ENCODE measurements at regions not wholly inside any gene's neighbourhood (a gene's known extent, or its start where the extent isn't known, plus 50 kb on each side); places are given as distances from the start of the nearest gene placed in this dataset.

DNA sequence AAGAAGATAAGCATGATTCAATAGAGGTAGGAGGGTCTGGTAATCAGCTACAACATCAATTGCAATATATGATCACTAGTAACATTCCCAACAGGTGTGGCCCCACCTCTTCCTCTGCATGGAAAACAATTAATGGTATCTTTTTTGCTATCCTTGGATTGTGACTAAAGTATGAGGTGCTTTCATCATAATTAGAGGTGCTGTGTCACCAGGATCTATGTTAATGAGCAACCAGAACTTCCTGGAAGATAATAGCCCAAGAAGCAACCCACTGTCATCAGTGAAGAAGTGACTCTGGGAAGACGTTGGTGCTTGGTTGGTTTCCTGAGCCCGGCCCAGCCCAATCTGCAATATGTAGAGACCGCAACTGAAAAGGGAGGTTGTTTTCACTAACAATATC, 167.2 kb downstream of the SETD4 start:
- FAIRE-seq (no peak), DNase-seq (ENCODE audit: low read depth, low spot score) (no peak)
- BruUV-seq (replicated peaks) = no TSS peak
- ChIA-PET CTCF (no interaction called here), POLR2A (no interaction called here)
- no peaks in the 10 kb centered on the region for H3K4me1 ChIP-seq (ENCODE audit: control insufficient read depth, extremely low read depth, insufficient read depth, low read length)
- no peaks in the 10 kb centered on the region for H3K9me3 ChIP-seq (replicated peaks; ENCODE audit: control insufficient read depth, insufficient read depth, low read length)
- intact Hi-C loops (cut with micrococcal nuclease) = no loop called here
- no peaks in the 10 kb centered on the region for H4K20me1 ChIP-seq (replicated peaks; ENCODE audit: control insufficient read depth, extremely low read depth, insufficient read depth, low read length)
- H3K4me3 ChIP-seq (replicated peaks in 1 of 3; ENCODE audit: insufficient read depth in 1 of 3, low read depth in 1 of 3, low read length in 3 of 3) = no peak overlapping the region
- H3K9me1 ChIP-seq (replicated peaks; ENCODE audit: control insufficient read depth, extremely low read depth, insufficient read depth, low read length) = no peaks in the 10 kb centered on the region
- no peak overlapping the region for H3K9ac ChIP-seq (replicated peaks; ENCODE audit: extremely low read depth, insufficient read depth, low read length)
- H3K27me3 ChIP-seq (ENCODE audit: control insufficient read depth in 2 of 2, insufficient read depth in 2 of 2, low read length in 2 of 2) = peaks cover 1 to 2% of the 10 kb centered on the region in 2 experiments
- no peak overlapping the region for H3K4me2 ChIP-seq (ENCODE audit: insufficient read depth, low read length)
- H3K27ac ChIP-seq (ENCODE audit: insufficient read depth, low read depth, low read length) = no peak overlapping the region
- dilution Hi-C loops (cut with MboI; ENCODE audit: extremely low pct_ligation_motif_present, low sequenced_read_pairs) = no loop called here
- no peaks in the 10 kb centered on the region for H3K79me2 ChIP-seq (ENCODE audit: control insufficient read depth, insufficient read depth, low read length)
- H2AFZ ChIP-seq (ENCODE audit: low read depth, low read length) = no peak overlapping the region
- H3K36me3 ChIP-seq (ENCODE audit: control insufficient read depth in 2 of 2, extremely low read depth in 1 of 2, insufficient read depth in 2 of 2, low read length in 2 of 2) = no peaks in the 10 kb centered on the region
- no peak for TF ChIP-seq POLR2A (IDR thresholded peaks at IDR 0.05; ENCODE audit: low read depth, low read length)
- TF ChIP-seq, protein P1, sequence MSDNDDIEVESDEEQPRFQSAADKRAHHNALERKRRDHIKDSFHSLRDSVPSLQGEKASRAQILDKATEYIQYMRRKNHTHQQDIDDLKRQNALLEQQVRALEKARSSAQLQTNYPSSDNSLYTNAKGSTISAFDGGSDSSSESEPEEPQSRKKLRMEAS (IDR thresholded peaks at IDR 0.05; ENCODE audit: insufficient read depth, insufficient read length) = no peak

DNA sequence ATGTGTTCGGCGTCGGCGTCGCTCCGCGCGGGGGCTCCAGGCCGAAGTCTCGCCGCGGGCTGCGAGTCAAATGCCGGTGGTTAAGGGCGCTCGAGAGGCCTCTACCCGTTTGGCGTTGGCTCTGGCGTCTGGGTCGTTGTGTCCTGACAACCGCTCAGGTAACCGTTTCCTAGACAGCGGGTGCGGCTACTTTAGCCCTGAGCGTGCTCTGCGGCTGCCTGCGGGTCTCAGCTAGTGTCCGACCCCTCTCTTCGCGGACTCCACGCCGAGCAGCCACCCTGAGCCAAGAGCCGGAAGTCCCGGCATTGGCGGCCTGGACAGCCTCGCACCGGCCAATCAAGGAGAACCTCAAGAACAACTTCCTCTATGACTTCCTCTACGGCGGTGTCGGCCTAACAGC, 173.4 kb downstream of the SETD4 start:
- FAIRE-seq (no peak), DNase-seq (ENCODE audit: low read depth, low spot score) (no peak)
- Histone ChIP-seq H4K20me1 (replicated peaks; ENCODE audit: control insufficient read depth, extremely low read depth, insufficient read depth, low read length) (no peaks in the 10 kb centered on the region), H3K27me3 (ENCODE audit: control insufficient read depth in 2 of 2, insufficient read depth in 2 of 2, low read length in 2 of 2) (peaks cover 5 to 16% of the 10 kb centered on the region in 2 experiments), H3K4me2 (ENCODE audit: insufficient read depth, low read length) (no peak overlapping the region), H3K79me2 (ENCODE audit: control insufficient read depth, insufficient read depth, low read length) (no peaks in the 10 kb centered on the region), H3K9me3 (replicated peaks; ENCODE audit: control insufficient read depth, insufficient read depth, low read length) (no peaks in the 10 kb centered on the region), H2AFZ (ENCODE audit: low read depth, low read length) (no peak overlapping the region), H3K36me3 (ENCODE audit: control insufficient read depth in 2 of 2, extremely low read depth in 1 of 2, insufficient read depth in 2 of 2, low read length in 2 of 2) (no peaks in the 10 kb centered on the region), H3K27ac (ENCODE audit: insufficient read depth, low read depth, low read length) (no peak overlapping the region), H3K9ac (replicated peaks; ENCODE audit: extremely low read depth, insufficient read depth, low read length) (no peak overlapping the region), H3K4me1 (ENCODE audit: control insufficient read depth, extremely low read depth, insufficient read depth, low read length) (no peaks in the 10 kb centered on the region), H3K9me1 (replicated peaks; ENCODE audit: control insufficient read depth, extremely low read depth, insufficient read depth, low read length) (no peaks in the 10 kb centered on the region), H3K4me3 (replicated peaks in 1 of 3; ENCODE audit: insufficient read depth in 1 of 3, low read depth in 1 of 3, low read length in 3 of 3) (no peak overlapping the region)
- BruUV-seq (replicated peaks) = no TSS peak
- POLR2A ChIA-PET = no interaction called here
- intact Hi-C loops (cut with micrococcal nuclease) (no loop called here), dilution Hi-C loops (cut with MboI; ENCODE audit: extremely low pct_ligation_motif_present, low sequenced_read_pairs) (no loop called here)
- CTCF ChIA-PET = interaction anchor here (1.5 to 1.7 kb wide), 2 partner anchors 13 to 141 kb away, joined by 4 read pairs; no protein-coding TSS in a partner anchor
- TF ChIP-seq MYC (IDR thresholded peaks at IDR 0.05; ENCODE audit: low read depth, low read length) (no peak), EZH2 (IDR thresholded peaks at IDR 0.05; ENCODE audit: borderline replicate concordance, low read depth, low read length, severe bottlenecking) (no peak), JUN (IDR thresholded peaks at IDR 0.05; ENCODE audit: borderline replicate concordance, insufficient read depth, insufficient read length, low read depth) (no peak), POLR2AphosphoS5 (IDR thresholded peaks at IDR 0.05; ENCODE audit: insufficient read depth, low read depth, low read length) (no peak), GATA2 (IDR thresholded peaks at IDR 0.05; ENCODE audit: insufficient read depth, insufficient read length, low read depth, low read length) (no peak), POLR2A (IDR thresholded peaks at IDR 0.05; ENCODE audit: low read depth, low read length) (no peak), FOS (IDR thresholded peaks at IDR 0.05; ENCODE audit: borderline replicate concordance, insufficient read depth, low read length) (no peak)
- TF ChIP-seq, protein P2, sequence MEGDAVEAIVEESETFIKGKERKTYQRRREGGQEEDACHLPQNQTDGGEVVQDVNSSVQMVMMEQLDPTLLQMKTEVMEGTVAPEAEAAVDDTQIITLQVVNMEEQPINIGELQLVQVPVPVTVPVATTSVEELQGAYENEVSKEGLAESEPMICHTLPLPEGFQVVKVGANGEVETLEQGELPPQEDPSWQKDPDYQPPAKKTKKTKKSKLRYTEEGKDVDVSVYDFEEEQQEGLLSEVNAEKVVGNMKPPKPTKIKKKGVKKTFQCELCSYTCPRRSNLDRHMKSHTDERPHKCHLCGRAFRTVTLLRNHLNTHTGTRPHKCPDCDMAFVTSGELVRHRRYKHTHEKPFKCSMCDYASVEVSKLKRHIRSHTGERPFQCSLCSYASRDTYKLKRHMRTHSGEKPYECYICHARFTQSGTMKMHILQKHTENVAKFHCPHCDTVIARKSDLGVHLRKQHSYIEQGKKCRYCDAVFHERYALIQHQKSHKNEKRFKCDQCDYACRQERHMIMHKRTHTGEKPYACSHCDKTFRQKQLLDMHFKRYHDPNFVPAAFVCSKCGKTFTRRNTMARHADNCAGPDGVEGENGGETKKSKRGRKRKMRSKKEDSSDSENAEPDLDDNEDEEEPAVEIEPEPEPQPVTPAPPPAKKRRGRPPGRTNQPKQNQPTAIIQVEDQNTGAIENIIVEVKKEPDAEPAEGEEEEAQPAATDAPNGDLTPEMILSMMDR (IDR thresholded peaks at IDR 0.05; ENCODE audit: extremely low read depth in 1 of 2, insufficient read depth in 1 of 2, low read depth in 1 of 2, low read length in 2 of 2) = no peak
- TF ChIP-seq, protein P1 (IDR thresholded peaks at IDR 0.05; ENCODE audit: insufficient read depth, insufficient read length) = no peak

Data from endothelial cell of umbilical vein (primary cell).